WTC11 (cell line): ENCODE measurements at regions not wholly inside any gene's neighbourhood (a gene's known extent, or its start where the extent isn't known, plus 50 kb on each side); places are given as distances from the start of the nearest gene placed in this dataset.

ENCODE experiments used
- ATAC-seq: fragments of 200-7000 bp; cut with Tn5 transposase; 2 replicates; pipeline ENCODE4 v1.10.0; 2021; ENCODE audit warnings: mild to moderate bottlenecking, moderate library complexity
- CTCF ChIA-PET: fragments of 300-600 bp; sonication (Branson Sonifier 250); formaldehyde crosslinking; loops from one replicate; lab custom pipeline; 2021; ENCODE audit warnings: antibody characterized with exemption; lab: Charles Lee
- POLR2A ChIA-PET: fragments of 350-600 bp; sonication (Branson Sonifier 250); formaldehyde crosslinking; loops from one replicate; lab custom pipeline; 2021; ENCODE audit warnings: antibody characterized with exemption; lab: Charles Lee
- DNase-seq: peaks from one replicate; pipeline ENCODE4 v3.0.0; 2021; ENCODE audit warnings: low spot score
- H3K27ac Mint-ChIP-seq: 2 replicates; pipeline ENCODE4 v1.8.0; 2021; ENCODE audit warnings: mixed read lengths
- H3K27me3 Mint-ChIP-seq: 2 replicates; pipeline ENCODE4 v1.8.0; 2021; ENCODE audit warnings: low read depth, mild to moderate bottlenecking, moderate library complexity, mixed read lengths
- H3K36me3 Mint-ChIP-seq: 2 replicates; pipeline ENCODE4 v1.8.0; 2021; ENCODE audit warnings: mixed read lengths
- H3K4me1 Mint-ChIP-seq: 2 replicates; pipeline ENCODE4 v1.8.0; 2022; ENCODE audit warnings: mixed read lengths
- H3K4me3 Mint-ChIP-seq: 2 replicates; pipeline ENCODE4 v1.8.0; 2021; ENCODE audit warnings: mild to moderate bottlenecking, moderate library complexity, mixed read lengths
- H3K9me3 Mint-ChIP-seq: 2 replicates; pipeline ENCODE4 v1.8.0; 2021; ENCODE audit warnings: mixed read lengths
- ARID4B ChIP-seq: sonication (generic); formaldehyde crosslinking; IDR thresholded peaks from 2 replicates; pipeline ENCODE4 v1.8.0; 2023; ENCODE audit warnings: missing genetic modification reagents, mild to moderate bottlenecking, borderline replicate concordance
- ATF3 ChIP-seq: sonication (generic); formaldehyde crosslinking; conservative IDR thresholded peaks from 2 replicates; pipeline ENCODE4 v1.8.1; 2022; ENCODE audit warnings: mild to moderate bottlenecking, missing genetic modification reagents
- EMX1 ChIP-seq: fragments of 250-450 bp; sonication (Bioruptor Pico); IDR thresholded peaks from 2 replicates; pipeline ENCODE4 v1.8.0; 2021; ENCODE audit warnings: mild to moderate bottlenecking
- ETV6 ChIP-seq: sonication (generic); formaldehyde crosslinking; IDR thresholded peaks from 2 replicates; pipeline ENCODE4 v1.8.1; 2022; ENCODE audit warnings: mild to moderate bottlenecking, missing genetic modification reagents
- JAZF1 ChIP-seq: fragments of 250-450 bp; sonication (Bioruptor Pico); IDR thresholded peaks from 2 replicates; pipeline ENCODE4 v1.9.0; 2021; ENCODE audit warnings: moderate library complexity, mild to moderate bottlenecking, inconsistent platforms
- KAT7 ChIP-seq: sonication (generic); formaldehyde crosslinking; IDR thresholded peaks from 2 replicates; pipeline ENCODE4 v1.8.1; 2023; ENCODE audit warnings: missing genetic modification reagents, mild to moderate bottlenecking, borderline replicate concordance
- MXD4 ChIP-seq: fragments of 250-450 bp; sonication (Bioruptor Pico); IDR thresholded peaks from 2 replicates; pipeline ENCODE4 v1.8.0; 2021; ENCODE audit warnings: mild to moderate bottlenecking, moderate library complexity, borderline replicate concordance
- MYBL2 ChIP-seq: sonication (generic); formaldehyde crosslinking; IDR thresholded peaks from 2 replicates; pipeline ENCODE4 v1.8.1; 2023; ENCODE audit warnings: mild to moderate bottlenecking, moderate library complexity, missing genetic modification reagents
- NFYB ChIP-seq: sonication (generic); formaldehyde crosslinking; conservative IDR thresholded peaks from 2 replicates; pipeline ENCODE4 v1.8.0; 2022; ENCODE audit warnings: low read depth, missing genetic modification reagents
- NR2C2 ChIP-seq: sonication (generic); formaldehyde crosslinking; IDR thresholded peaks from 2 replicates; pipeline ENCODE4 v1.8.0; 2022; ENCODE audit warnings: mild to moderate bottlenecking, missing genetic modification reagents
- TP53 ChIP-seq: sonication (generic); formaldehyde crosslinking; IDR thresholded peaks from 2 replicates; pipeline ENCODE4 v1.8.1; 2023; ENCODE audit warnings: mild to moderate bottlenecking, missing genetic modification reagents
- ZNF512 ChIP-seq: sonication (generic); formaldehyde crosslinking; IDR thresholded peaks from 2 replicates; pipeline ENCODE4 v1.8.1; 2022; ENCODE audit warnings: missing genetic modification reagents, borderline replicate concordance
- ZNF532 ChIP-seq: fragments of 250-450 bp; sonication (Bioruptor Pico); IDR thresholded peaks from 2 replicates; pipeline ENCODE4 v1.9.0; 2021; ENCODE audit warnings: mild to moderate bottlenecking, borderline replicate concordance
- TF ChIP-seq, protein P1 (sequence below): sonication (generic); formaldehyde crosslinking; IDR thresholded peaks from 2 replicates; pipeline ENCODE4 v1.8.0; 2022; ENCODE audit warnings: mild to moderate bottlenecking, missing genetic modification reagents
- TF ChIP-seq, protein P2 (sequence below): fragments of 250-450 bp; sonication (Bioruptor Pico); IDR thresholded peaks from 2 replicates; pipeline ENCODE4 v1.9.0; 2021; ENCODE audit warnings: moderate library complexity, mild to moderate bottlenecking, inconsistent platforms, borderline replicate concordance
- TF ChIP-seq, protein P3 (sequence below): sonication (generic); formaldehyde crosslinking; IDR thresholded peaks from 2 replicates; pipeline ENCODE4 v1.8.0; 2023; ENCODE audit warnings: missing genetic modification reagents
- TF ChIP-seq, protein P4 (sequence below): fragments of 250-450 bp; sonication (Bioruptor Pico); conservative IDR thresholded peaks from 2 replicates; pipeline ENCODE4 v1.9.0; 2021; ENCODE audit warnings: mild to moderate bottlenecking
- TF ChIP-seq, protein P5 (sequence below): sonication (generic); formaldehyde crosslinking; IDR thresholded peaks from 2 replicates; pipeline ENCODE4 v1.8.0; 2022; ENCODE audit warnings: mild to moderate bottlenecking, missing genetic modification reagents

GRCh38 chr18:38009320-38009719 is 443.7 kb upstream of the CELF4 start:
- peaks cover 22% of the 10 kb centered on the region for H3K4me1 Mint-ChIP-seq
- CTCF ChIA-PET: no interaction called here
- H3K9me3 Mint-ChIP-seq: 0 out of 2 replicates have a peak, but pooled peaks cover 4% of the 10 kb centered on the region
- H3K36me3 Mint-ChIP-seq: no peaks in the 10 kb centered on the region
- no peak overlapping the region; the same call in 1 of the 2 replicates for H3K27ac Mint-ChIP-seq
- POLR2A ChIA-PET: no interaction called here
- ATAC-seq: no peak
- TF ChIP-seq ZNF512 (no peak), KAT7 (CRISPR knock-in tag) (no peak), NR2C2 (no peak), ARID4B (CRISPR knock-in tag) (no peak), EMX1 (CRISPR knock-in tag) (no peak), ETV6 (no peak), ATF3 (CRISPR knock-in tag) (no peak), TP53 (CRISPR knock-in tag) (no peak), MXD4 (CRISPR knock-in tag) (no peak), ZNF532 (CRISPR knock-in tag) (no peak), NFYB (no peak), MYBL2 (CRISPR knock-in tag) (no peak), JAZF1 (CRISPR knock-in tag) (no peak)
- TF ChIP-seq, protein P1, sequence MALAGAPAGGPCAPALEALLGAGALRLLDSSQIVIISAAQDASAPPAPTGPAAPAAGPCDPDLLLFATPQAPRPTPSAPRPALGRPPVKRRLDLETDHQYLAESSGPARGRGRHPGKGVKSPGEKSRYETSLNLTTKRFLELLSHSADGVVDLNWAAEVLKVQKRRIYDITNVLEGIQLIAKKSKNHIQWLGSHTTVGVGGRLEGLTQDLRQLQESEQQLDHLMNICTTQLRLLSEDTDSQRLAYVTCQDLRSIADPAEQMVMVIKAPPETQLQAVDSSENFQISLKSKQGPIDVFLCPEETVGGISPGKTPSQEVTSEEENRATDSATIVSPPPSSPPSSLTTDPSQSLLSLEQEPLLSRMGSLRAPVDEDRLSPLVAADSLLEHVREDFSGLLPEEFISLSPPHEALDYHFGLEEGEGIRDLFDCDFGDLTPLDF: no peak
- TF ChIP-seq, protein P2, sequence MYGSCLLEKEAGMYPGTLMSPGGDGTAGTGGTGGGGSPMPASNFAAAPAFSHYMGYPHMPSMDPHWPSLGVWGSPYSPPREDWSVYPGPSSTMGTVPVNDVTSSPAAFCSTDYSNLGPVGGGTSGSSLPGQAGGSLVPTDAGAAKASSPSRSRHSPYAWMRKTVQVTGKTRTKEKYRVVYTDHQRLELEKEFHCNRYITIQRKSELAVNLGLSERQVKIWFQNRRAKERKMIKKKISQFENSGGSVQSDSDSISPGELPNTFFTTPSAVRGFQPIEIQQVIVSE: no peak
- TF ChIP-seq, protein P3, sequence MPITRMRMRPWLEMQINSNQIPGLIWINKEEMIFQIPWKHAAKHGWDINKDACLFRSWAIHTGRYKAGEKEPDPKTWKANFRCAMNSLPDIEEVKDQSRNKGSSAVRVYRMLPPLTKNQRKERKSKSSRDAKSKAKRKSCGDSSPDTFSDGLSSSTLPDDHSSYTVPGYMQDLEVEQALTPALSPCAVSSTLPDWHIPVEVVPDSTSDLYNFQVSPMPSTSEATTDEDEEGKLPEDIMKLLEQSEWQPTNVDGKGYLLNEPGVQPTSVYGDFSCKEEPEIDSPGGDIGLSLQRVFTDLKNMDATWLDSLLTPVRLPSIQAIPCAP (CRISPR knock-in tag): no peak
- TF ChIP-seq, protein P4, sequence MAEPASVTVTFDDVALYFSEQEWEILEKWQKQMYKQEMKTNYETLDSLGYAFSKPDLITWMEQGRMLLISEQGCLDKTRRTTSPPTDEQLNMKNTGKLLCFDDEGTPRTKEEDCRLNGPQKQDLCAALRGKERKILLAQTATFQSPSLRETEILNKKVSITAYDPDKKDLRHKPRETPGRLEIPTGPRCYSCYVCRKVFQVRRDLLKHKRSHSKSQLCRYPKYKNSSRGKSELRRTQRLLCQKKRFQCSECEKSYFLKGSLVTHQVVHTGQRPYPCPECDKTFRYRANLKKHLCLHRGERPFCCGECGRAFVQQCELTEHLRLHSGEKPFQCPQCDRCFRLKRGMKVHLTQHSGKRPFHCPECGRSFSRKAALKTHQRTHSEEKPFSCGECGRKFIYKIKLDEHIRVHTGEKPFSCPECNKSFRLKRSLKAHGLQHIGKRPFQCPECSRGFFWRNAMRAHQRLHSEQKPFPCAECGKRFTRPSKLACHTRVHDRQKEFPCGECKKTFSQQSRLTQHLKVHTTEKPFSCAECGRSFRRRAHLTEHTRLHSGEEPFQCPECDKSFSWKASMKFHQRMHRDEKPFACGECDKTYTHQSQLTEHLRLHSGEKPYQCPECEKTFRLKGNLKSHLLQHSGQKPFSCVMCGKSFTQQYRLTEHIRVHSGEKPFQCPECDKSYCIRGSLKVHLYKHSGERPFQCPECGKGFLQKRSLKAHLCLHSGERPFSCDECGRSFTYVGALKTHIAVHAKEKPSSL: no peak
- TF ChIP-seq, protein P5, sequence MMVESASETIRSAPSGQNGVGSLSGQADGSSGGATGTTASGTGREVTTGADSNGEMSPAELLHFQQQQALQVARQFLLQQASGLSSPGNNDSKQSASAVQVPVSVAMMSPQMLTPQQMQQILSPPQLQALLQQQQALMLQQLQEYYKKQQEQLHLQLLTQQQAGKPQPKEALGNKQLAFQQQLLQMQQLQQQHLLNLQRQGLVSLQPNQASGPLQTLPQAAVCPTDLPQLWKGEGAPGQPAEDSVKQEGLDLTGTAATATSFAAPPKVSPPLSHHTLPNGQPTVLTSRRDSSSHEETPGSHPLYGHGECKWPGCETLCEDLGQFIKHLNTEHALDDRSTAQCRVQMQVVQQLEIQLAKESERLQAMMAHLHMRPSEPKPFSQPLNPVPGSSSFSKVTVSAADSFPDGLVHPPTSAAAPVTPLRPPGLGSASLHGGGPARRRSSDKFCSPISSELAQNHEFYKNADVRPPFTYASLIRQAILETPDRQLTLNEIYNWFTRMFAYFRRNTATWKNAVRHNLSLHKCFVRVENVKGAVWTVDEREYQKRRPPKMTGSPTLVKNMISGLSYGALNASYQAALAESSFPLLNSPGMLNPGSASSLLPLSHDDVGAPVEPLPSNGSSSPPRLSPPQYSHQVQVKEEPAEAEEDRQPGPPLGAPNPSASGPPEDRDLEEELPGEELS (CRISPR knock-in tag): no peak
- TF ChIP-seq, all 79 proteins: peak for 0
- no peak for DNase-seq
- Mint-ChIP-seq H3K27me3 (no peaks in the 10 kb centered on the region), H3K4me3 (no peak overlapping the region)
